H1 (cell line): ENCODE measurements at regions not wholly inside any gene's neighbourhood (a gene's known extent, or its start where the extent isn't known, plus 50 kb on each side); places are given as distances from the start of the nearest gene placed in this dataset.

Source experiments
- CTCF ChIA-PET: fragments of 300-600 bp; sonication (Branson Sonifier 250); formaldehyde crosslinking; loops from one replicate; lab custom pipeline; 2021; ENCODE audit not compliant: partially characterized antibody; lab: Charles Lee
- POLR2A ChIA-PET: fragments of 300-600 bp; sonication (Branson Sonifier 250); formaldehyde crosslinking; loops from one replicate; lab custom pipeline; 2021; ENCODE audit warnings: inconsistent platforms; ENCODE audit not compliant: partially characterized antibody; lab: Charles Lee
- DNase-seq, 2 experiments: peaks; one replicate each; pipeline versions ENCODE4 v3.0.0 to v3.0.0-alpha.2; 2010 to 2022; ENCODE audit warnings: low spot score in 2 of 2, low read depth in 1 of 2, mixed read lengths in 1 of 2
- FAIRE-seq: peaks from 2 replicates; lab custom pipeline; 2011; peaks lifted over from hg19 to GRCh38; lab: Jason Lieb, UNC
- H2AFZ ChIP-seq: 2 replicates; pipeline ENCODE4 v1.8.1; 2012; ENCODE audit warnings: low read length, inconsistent platforms
- H2AK5ac ChIP-seq: 2 replicates; pipeline ENCODE4 v1.6.1; 2013; ENCODE audit warnings: low read depth, low read length
- H2BK120ac ChIP-seq: replicated peaks from 2 replicates; pipeline ENCODE3; 2013; ENCODE audit warnings: low read depth, low read length, inconsistent platforms
- H2BK12ac ChIP-seq: 2 replicates; pipeline ENCODE4 v1.6.1; 2013; ENCODE audit warnings: low read depth, low read length
- H2BK15ac ChIP-seq: 2 replicates; pipeline ENCODE4 v1.6.1; 2013; ENCODE audit warnings: low read length
- H2BK20ac ChIP-seq: 2 replicates; pipeline ENCODE4 v1.6.1; 2013; ENCODE audit warnings: low read length
- H2BK5ac ChIP-seq: 2 replicates; pipeline ENCODE4 v1.6.1; 2013; ENCODE audit warnings: low read depth, low read length
- H3K14ac ChIP-seq: 2 replicates; pipeline ENCODE4 v1.6.1; 2013; ENCODE audit warnings: inconsistent platforms; ENCODE audit not compliant: insufficient read length
- H3K18ac ChIP-seq: 2 replicates; pipeline ENCODE4 v1.6.1; 2013; ENCODE audit warnings: low read length; ENCODE audit errors: extremely low read depth
- H3K23ac ChIP-seq: 2 replicates; pipeline ENCODE4 v1.6.1; 2013; ENCODE audit warnings: inconsistent platforms; ENCODE audit not compliant: insufficient read length
- H3K23me2 ChIP-seq: 2 replicates; pipeline ENCODE4 v1.6.1; 2013; ENCODE audit warnings: low read depth, low read length
- H3K27ac ChIP-seq: 2 replicates; pipeline ENCODE4 v1.6.1; 2011; ENCODE audit warnings: low read depth, low read length, inconsistent platforms
- H3K27me3 ChIP-seq, 4 experiments: replicated peaks in 1 of 4; 1 replicate in 1 of 4; 2 replicates in 3 of 4; pipeline versions ENCODE4 v1.6.1 to v1.8.1; 2011 to 2013; ENCODE audit warnings: low read length in 3 of 4, mild to moderate bottlenecking in 3 of 4, inconsistent platforms in 2 of 4, mixed read lengths in 2 of 4, moderate library complexity in 1 of 4; ENCODE audit not compliant: control insufficient read depth in 3 of 4, insufficient read depth in 3 of 4; ENCODE audit errors: extremely low read depth in 1 of 4
- H3K36me3 ChIP-seq, 4 experiments: 2 replicates each; pipeline versions ENCODE4 v1.6.1 to v1.8.1; 2011 to 2013; ENCODE audit warnings: mild to moderate bottlenecking in 4 of 4, low read length in 3 of 4, moderate library complexity in 2 of 4, control low read depth in 1 of 4, inconsistent platforms in 1 of 4; ENCODE audit not compliant: insufficient read depth in 4 of 4, control insufficient read depth in 2 of 4
- H3K4ac ChIP-seq: replicated peaks from 2 replicates; pipeline ENCODE3; 2013; ENCODE audit warnings: low read length, low read depth, mixed read lengths, inconsistent platforms; ENCODE audit not compliant: insufficient read length
- H3K4me1 ChIP-seq, 4 experiments: replicated peaks in 1 of 4; 1 replicate in 1 of 4; 2 replicates in 3 of 4; pipeline versions ENCODE4 v1.6.1 to v1.8.1; 2011 to 2013; ENCODE audit warnings: low read length in 3 of 4, inconsistent platforms in 2 of 4, mixed read lengths in 1 of 4; ENCODE audit not compliant: insufficient read depth in 4 of 4, control insufficient read depth in 3 of 4
- H3K4me2 ChIP-seq, 2 experiments: 2 replicates each; pipeline versions ENCODE4 v1.6.1 to v1.8.1; 2011 to 2013; ENCODE audit warnings: low read depth in 2 of 2, low read length in 2 of 2, control low read depth in 1 of 2, inconsistent platforms in 1 of 2, mild to moderate bottlenecking in 1 of 2; ENCODE audit not compliant: insufficient read depth in 1 of 2
- H3K4me3 ChIP-seq, 4 experiments: fragments of 200-600, 300-600 bp in 1 of 4; sonication (generic), shearing (Covaris generic), sonication (Bioruptor Twin) in 1 of 4; 2 replicates each; pipeline versions ENCODE4 v1.5.1 to v1.8.1; 2011 to 2016; ENCODE audit warnings: low read length in 4 of 4, low read depth in 3 of 4, control low read depth in 2 of 4, inconsistent platforms in 2 of 4, mild to moderate bottlenecking in 2 of 4, mixed read lengths in 1 of 4, moderate library complexity in 1 of 4; ENCODE audit not compliant: insufficient read depth in 2 of 4; ENCODE audit errors: extremely low read depth in 1 of 4
- H3K56ac ChIP-seq: replicated peaks from 2 replicates; pipeline ENCODE3; 2013; ENCODE audit warnings: low read depth, mild to moderate bottlenecking, mixed read lengths, low read length, inconsistent platforms; ENCODE audit not compliant: insufficient read length
- H3K79me1 ChIP-seq: 2 replicates; pipeline ENCODE4 v1.6.1; 2013; ENCODE audit warnings: low read depth, low read length, control low read depth
- H3K79me2 ChIP-seq, 2 experiments: 2 replicates each; pipeline versions ENCODE4 v1.6.1 to v1.8.1; 2012 to 2013; ENCODE audit warnings: low read length in 2 of 2, mild to moderate bottlenecking in 2 of 2, inconsistent platforms in 1 of 2; ENCODE audit not compliant: insufficient read depth in 2 of 2, control insufficient read depth in 1 of 2
- H3K9ac ChIP-seq, 4 experiments: replicated peaks in 1 of 4; 1 replicate in 1 of 4; 2 replicates in 3 of 4; pipeline versions ENCODE4 v1.6.1 to v1.8.1; 2011 to 2013; ENCODE audit warnings: low read depth in 3 of 4, low read length in 3 of 4, control low read depth in 2 of 4, mild to moderate bottlenecking in 2 of 4, moderate library complexity in 2 of 4, inconsistent platforms in 1 of 4; ENCODE audit errors: extremely low read depth in 1 of 4
- H3K9me3 ChIP-seq, 2 experiments: 2 replicates each; pipeline versions ENCODE4 v1.6.1 to v1.8.1; 2012 to 2013; ENCODE audit warnings: mild to moderate bottlenecking in 2 of 2, moderate library complexity in 2 of 2, control low read depth in 1 of 2, inconsistent platforms in 1 of 2, low read depth in 1 of 2, low read length in 1 of 2, mixed read lengths in 1 of 2; ENCODE audit not compliant: insufficient read depth in 2 of 2
- H4K20me1 ChIP-seq, 2 experiments: replicated peaks in 1 of 2; 2 replicates each; pipeline versions ENCODE3 to v1.8.1; 2011 to 2013; ENCODE audit warnings: inconsistent platforms in 2 of 2, low read length in 2 of 2, mild to moderate bottlenecking in 1 of 2; ENCODE audit not compliant: insufficient read depth in 2 of 2, control insufficient read depth in 1 of 2
- H4K5ac ChIP-seq: 2 replicates; pipeline ENCODE4 v1.6.1; 2013; ENCODE audit warnings: low read length, low read depth, mixed read lengths, inconsistent platforms; ENCODE audit not compliant: insufficient read length
- H4K8ac ChIP-seq: 2 replicates; pipeline ENCODE4 v1.8.0; 2013; ENCODE audit warnings: mild to moderate bottlenecking, moderate library complexity, low read length, inconsistent platforms; ENCODE audit not compliant: insufficient read depth; ENCODE audit errors: extremely low read depth
- H4K91ac ChIP-seq: replicated peaks from 2 replicates; pipeline ENCODE3; 2013; ENCODE audit warnings: low read length, mixed read lengths, inconsistent platforms; ENCODE audit not compliant: insufficient read length
- BACH1 ChIP-seq: IDR thresholded peaks from 2 replicates; pipeline ENCODE4 v1.6.1; 2012; ENCODE audit warnings: low read length, improper control_type of control experiment
- BCL11A ChIP-seq, 2 experiments: IDR thresholded peaks; one replicate each; pipeline ENCODE4 v1.6.1; 2011; ENCODE audit warnings: low read depth in 2 of 2, low read length in 2 of 2, mild to moderate bottlenecking in 2 of 2
- CEBPB ChIP-seq: IDR thresholded peaks from 2 replicates; pipeline ENCODE4 v1.6.1; 2012; ENCODE audit warnings: low read depth, low read length
- CHD1 ChIP-seq: IDR thresholded peaks from 2 replicates; pipeline ENCODE4 v1.6.1; 2012; ENCODE audit warnings: low read depth, low read length, improper control_type of control experiment
- EGR1 ChIP-seq: IDR thresholded peaks from 2 replicates; pipeline ENCODE4 v1.6.1; 2011; ENCODE audit warnings: low read depth, low read length, borderline replicate concordance
- GABPA ChIP-seq: IDR thresholded peaks from 2 replicates; pipeline ENCODE4 v1.6.1; 2011; ENCODE audit warnings: mild to moderate bottlenecking, low read length, moderate library complexity, borderline replicate concordance; ENCODE audit not compliant: insufficient read depth
- HDAC2 ChIP-seq, 2 experiments: fragments of 300-600 bp in 1 of 2; sonication (generic) in 1 of 2; IDR thresholded peaks; 2 replicates each; pipeline ENCODE4 v1.6.1; 2011 to 2012; ENCODE audit warnings: low read depth in 2 of 2, low read length in 2 of 2, mild to moderate bottlenecking in 2 of 2, moderate library complexity in 2 of 2, borderline replicate concordance in 1 of 2, inconsistent platforms in 1 of 2
- JUND ChIP-seq: IDR thresholded peaks from 2 replicates; pipeline ENCODE4 v1.6.1; 2011; ENCODE audit warnings: mild to moderate bottlenecking, improper control_type of control experiment, low read length
- KDM5A ChIP-seq: fragments of 200-600 bp; IDR thresholded peaks from 2 replicates; pipeline ENCODE4 v1.7.1; 2012; ENCODE audit warnings: mild to moderate bottlenecking, low read length, inconsistent platforms, mixed read lengths
- NRF1 ChIP-seq: IDR thresholded peaks from 2 replicates; pipeline ENCODE4 v1.6.1; 2011; ENCODE audit warnings: mild to moderate bottlenecking, low read depth, low read length, improper control_type of control experiment
- PHF8 ChIP-seq: fragments of 200-600 bp; sonication (generic); conservative IDR thresholded peaks from 2 replicates; pipeline ENCODE4 v1.7.1; 2012; ENCODE audit warnings: low read depth, mild to moderate bottlenecking, inconsistent platforms, low read length, moderate library complexity
- POU5F1 ChIP-seq: IDR thresholded peaks from 2 replicates; pipeline ENCODE4 v1.6.1; 2011; ENCODE audit warnings: low read depth, mild to moderate bottlenecking, low read length, moderate library complexity
- TAF7 ChIP-seq: optimal IDR thresholded peaks from 2 replicates; pipeline ENCODE3; 2011; ENCODE audit warnings: low read depth, mild to moderate bottlenecking, inconsistent platforms, low read length, moderate library complexity, borderline replicate concordance
- USF2 ChIP-seq: IDR thresholded peaks from 2 replicates; pipeline ENCODE4 v1.6.1; 2011; ENCODE audit warnings: low read length, improper control_type of control experiment

GRCh38 chr4:125541836-125542385, 227.2 kb downstream of the FAT4 start:
- Histone ChIP-seq H3K18ac (no peak overlapping the region), H3K4me2 (no peak overlapping the region), H3K4me1 (no peaks in the 10 kb centered on the region), H4K91ac (no peak overlapping the region), H2BK120ac (no peak overlapping the region), H3K56ac (no peak overlapping the region), H2AK5ac (no peak overlapping the region), H3K27me3 (no peaks in the 10 kb centered on the region), H3K23me2 (no peaks in the 10 kb centered on the region), H3K4ac (no peak overlapping the region), H2BK12ac (no peak overlapping the region), H4K20me1 (no peaks in the 10 kb centered on the region), H3K9me3 (peaks cover 0 to 4% of the 10 kb centered on the region in 2 experiments; a peak in 2 of 4 replicates), H3K23ac (no peak overlapping the region), H2BK20ac (no peak overlapping the region), H3K36me3 (no peaks in the 10 kb centered on the region), H2BK5ac (no peak overlapping the region), H3K79me1 (no peaks in the 10 kb centered on the region), H4K8ac (no peak overlapping the region), H3K14ac (no peak overlapping the region), H2BK15ac (no peak overlapping the region), H3K27ac (no peak overlapping the region), H3K79me2 (no peaks in the 10 kb centered on the region), H3K9ac (no peak overlapping the region), H2AFZ (no peak overlapping the region), H4K5ac (no peak overlapping the region), H3K4me3 (no peak overlapping the region)
- ChIA-PET POLR2A (no interaction called here), CTCF (no interaction called here)
- DNase-seq (no peak), FAIRE-seq (no peak)
- TF ChIP-seq JUND (no peak), CEBPB (no peak), TAF7 (no peak), EGR1 (no peak), CHD1 (no peak), USF2 (no peak), POU5F1 (no peak), PHF8 (no peak), BACH1 (no peak), GABPA (no peak), HDAC2 (IDR thresholded peaks at IDR 0.05; ENCODE audit: borderline replicate concordance in 1 of 2, low read depth in 2 of 2, low read length in 2 of 2) (no peak), BCL11A (IDR thresholded peaks at IDR 0.05; ENCODE audit: low read depth in 2 of 2, low read length in 2 of 2) (no peak), NRF1 (no peak), KDM5A (no peak)
